ENCODE measurements at regions not wholly inside any gene's neighbourhood (a gene's known extent, or its start where the extent isn't known, plus 50 kb on each side); places are given as distances from the start of the nearest gene placed in this dataset.

GRCh38 chr1:95371666-95372282 is 137.8 kb downstream of the RWDD3 start:
- peak; percentile 95 for DNase-seq

DNA sequence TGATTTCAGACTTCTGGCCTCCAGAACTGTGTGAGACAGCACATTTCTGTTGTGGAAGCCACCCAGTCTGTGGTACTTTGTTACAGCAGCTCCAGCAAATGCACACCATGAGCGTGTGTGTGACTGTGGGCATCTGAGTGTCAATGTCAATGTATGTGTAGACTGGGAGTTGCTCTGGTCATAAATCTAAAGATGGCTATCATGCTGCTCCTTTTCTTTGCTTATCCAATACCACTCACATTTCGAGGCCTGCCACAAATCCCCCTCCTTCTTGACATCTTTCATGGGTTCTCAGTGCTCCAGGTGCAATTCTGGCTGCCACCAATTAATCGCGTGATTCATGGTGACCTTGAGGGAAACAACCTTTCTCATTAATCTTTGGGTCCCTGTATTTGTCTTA is 141.2 kb downstream of the RWDD3 start:
- DNase-seq, result peak; percentile 64

- DNase-seq, result peak; percentile 83
Observed at GRCh38 chr1:95380909-95381308, 146.9 kb downstream of the RWDD3 start.

DNA sequence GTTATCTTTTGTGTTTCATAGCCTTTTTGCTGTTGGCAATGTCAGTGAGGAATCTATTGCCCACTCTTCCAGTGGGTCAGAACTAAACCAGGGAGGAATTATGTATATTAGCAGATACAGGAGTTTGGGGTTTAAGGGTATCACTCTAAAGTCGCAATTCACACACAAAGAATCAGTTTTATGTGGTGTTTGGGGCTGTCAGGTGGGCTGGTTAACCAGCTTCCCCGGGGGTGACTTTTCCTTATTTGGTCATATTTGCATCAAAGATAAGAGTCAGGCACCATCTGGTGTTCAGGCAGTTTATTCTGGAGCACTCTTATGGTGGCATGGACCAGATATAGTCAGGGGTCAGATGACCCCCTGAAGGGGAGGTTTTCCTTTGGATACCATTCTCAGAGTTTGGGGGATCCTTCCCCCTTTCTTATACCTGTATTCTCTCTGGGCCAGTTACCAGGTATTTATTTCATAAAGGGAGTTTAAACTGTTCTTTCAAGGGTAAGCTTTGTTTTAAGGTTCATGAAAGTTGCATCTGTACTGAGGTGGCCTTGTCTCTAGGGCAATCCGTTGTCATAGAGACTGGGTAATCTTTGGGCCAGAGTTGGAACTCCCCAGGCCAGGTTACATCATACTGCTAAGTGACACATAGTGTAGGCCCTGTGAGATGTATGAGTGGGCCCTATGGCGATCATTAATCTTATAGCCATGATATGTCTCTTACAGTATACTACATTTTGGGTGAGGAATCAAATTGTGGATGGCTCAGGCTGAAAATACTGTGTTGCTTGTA is 148.2 kb downstream of the RWDD3 start:
- peak; percentile 65 for DNase-seq

DNA sequence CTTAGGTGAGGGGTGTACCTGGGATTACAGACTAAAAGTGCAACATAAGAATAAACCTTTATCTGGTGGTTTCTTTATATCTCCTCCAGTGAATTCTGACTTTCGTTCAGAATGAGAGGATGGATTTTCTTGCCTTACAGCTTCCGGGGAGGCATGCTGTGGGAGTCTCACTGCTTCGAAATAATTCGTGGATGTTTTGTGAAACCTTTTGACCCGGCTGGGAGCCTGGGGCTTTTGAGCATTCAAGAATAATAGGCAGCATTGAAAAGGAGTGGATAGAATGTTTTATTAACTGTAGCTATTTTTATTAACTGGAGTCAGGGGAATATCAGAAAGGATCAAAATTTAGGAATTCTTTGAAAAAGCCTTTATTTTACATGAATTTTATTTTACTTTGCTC is 149.1 kb downstream of the RWDD3 start:
- DNase-seq, result no peak

DNA sequence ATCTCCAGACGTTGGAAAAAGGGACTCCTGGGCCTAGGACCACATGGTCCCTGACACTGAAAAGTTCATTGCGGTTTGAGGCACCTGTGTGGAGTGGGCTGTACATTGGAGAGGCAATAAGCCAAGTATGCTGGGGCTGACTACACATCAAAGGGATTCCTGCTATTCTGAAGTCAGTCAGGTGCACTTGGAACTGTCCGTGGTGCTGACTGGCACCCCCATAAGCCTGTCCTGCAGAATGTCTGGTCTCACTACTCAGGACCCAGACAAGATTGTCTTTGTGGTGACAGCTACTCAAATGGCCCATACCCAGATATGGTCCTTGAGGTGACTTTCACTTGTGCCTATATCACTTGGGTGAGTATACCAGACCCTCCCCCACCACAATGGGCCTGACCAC is 150.6 kb downstream of the RWDD3 start:
- no peak for DNase-seq

DNA sequence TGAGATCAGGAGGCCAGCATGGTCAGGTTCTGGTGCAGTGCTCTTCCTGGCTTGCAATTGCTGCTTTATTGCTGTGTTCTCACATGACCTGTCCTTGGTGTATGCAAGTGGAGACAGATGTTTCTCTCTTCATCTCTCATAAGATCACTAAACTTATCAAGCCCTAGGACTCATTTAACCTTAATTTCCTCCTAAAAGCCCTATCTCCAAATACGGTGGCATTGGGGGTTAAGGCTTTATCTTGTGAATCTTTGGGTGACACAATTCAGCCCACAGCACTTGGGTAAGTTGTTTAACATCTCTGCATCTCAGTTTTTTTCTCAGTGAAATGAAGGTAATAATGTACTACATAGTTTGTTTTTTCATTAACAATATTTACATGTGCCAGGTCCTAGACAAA is 152.4 kb downstream of the RWDD3 start:
- peak; percentile 66 for DNase-seq

DNA sequence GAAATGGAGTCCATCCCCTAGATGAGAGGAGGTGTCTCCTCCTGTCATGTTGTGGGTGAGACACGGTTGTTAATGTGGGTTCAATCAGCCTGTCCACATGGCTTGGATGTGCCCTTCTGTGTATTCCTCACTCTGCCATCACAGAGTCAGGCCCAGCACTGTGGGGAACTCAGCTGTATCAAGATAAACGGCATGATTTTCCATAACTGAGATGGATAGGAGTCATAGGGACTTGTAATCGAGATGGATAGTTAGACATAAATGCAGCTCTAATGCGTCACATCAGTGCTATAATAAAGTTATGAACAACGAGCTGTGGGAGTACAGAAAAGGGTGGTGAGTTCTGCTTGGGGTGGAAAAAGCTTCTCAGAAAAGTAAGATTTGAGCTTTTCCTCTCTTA is 152.9 kb downstream of the RWDD3 start:
- no peak for DNase-seq

- DNase-seq, result peak; percentile 98
Observed at GRCh38 chr1:95388031-95388430, 154.0 kb downstream of the RWDD3 start.

- DNase-seq, result no peak
Observed at GRCh38 chr1:95393434-95393833, 159.4 kb downstream of the RWDD3 start.

DNA sequence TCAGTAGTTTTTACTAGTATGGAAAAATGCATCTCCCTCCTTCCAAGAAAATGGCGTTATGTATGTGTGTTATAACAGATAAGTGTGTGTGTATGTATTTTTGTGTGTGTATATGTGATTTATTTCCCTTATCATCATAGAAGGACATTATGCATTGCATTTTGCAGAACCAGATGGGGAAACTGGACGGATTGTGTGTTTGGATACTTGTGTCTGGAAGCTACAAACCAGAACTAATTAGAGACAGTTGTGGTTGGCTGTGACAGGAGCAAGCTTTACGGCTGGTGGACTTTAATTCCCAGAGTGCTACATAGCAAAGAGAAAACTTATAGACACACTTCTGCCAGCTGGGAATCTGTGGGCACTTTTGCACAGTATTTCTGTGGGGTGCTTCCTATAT is 162.5 kb downstream of the RWDD3 start:
- DNase-seq, result no peak

DNA sequence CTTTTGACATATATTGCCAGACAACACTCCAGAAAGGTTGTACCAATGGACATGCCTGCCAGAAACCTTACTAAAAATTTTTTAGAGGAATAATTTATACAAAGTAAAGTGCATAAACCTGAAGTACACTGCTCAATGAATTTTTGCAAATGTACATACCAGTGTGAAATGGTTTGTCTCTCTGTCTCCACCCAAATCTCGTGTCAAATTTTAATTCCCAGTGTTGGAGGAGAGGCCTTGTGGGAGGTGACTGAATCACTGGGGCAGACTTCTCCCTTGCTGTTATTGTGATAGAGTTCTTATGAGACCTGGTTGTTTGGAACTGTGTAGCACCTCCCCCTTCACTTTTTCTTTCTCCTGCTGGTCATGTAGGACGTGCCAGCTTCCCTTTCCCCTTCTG is 168.8 kb downstream of the RWDD3 start:
- no peak for DNase-seq

DNA sequence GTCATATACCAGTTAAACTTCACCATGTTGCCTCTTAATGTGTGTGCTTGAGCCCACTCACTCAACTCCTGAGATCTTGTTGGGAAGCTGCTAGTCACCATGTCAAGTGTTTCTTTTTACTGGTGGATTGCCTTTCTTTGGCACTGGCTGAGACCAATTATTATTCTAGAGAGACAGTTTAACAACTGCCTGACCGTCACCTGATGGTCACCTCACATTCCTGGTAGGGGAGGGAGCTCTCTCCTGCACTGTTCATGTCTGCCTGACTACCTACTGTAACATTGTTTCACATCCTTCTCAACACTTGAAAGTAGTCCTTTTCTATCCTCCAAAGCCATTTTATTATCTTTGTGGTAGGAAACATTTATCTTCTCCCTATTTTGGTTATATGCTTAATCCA is 172.3 kb downstream of the RWDD3 start:
- no peak for DNase-seq

DNA sequence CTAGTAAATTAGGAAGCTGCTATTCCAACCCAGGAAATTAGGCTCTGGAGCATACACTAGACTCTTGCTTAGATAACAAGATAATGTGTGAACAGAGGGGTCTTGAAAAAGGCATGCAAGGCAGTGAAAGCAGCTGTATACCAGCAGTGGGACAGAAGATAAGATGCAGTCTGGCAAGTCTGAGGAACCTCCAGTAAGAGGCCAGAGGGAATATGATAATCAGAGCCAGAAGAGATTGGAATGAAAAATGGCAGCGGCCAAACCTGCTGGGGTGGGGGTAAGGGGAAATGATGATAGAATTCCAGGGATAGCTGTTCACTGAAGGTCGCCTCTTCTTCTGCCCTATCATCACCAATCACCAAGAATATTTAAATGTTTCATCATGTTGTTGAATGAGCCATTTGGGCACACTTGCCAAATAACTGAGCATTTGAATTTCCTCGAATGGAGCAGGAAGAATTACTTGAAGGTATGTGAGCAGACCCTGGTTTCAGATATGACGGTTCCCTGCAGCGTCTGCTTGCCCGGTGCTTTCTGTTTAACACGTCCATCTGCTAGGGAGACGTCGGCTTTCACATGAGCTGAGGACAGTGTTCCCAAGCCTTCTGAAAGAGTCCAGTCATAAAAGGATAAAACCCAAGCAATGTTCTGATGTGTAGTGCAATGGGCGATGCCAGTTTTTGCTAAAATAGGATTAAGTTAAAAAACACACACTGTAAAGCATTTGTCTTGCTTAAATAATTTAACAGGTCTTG is 173.3 kb downstream of the RWDD3 start:
- DNase-seq, result no peak

- peak; percentile 52 for DNase-seq
Observed at GRCh38 chr1:95407886-95408291, 173.9 kb downstream of the RWDD3 start.

DNA sequence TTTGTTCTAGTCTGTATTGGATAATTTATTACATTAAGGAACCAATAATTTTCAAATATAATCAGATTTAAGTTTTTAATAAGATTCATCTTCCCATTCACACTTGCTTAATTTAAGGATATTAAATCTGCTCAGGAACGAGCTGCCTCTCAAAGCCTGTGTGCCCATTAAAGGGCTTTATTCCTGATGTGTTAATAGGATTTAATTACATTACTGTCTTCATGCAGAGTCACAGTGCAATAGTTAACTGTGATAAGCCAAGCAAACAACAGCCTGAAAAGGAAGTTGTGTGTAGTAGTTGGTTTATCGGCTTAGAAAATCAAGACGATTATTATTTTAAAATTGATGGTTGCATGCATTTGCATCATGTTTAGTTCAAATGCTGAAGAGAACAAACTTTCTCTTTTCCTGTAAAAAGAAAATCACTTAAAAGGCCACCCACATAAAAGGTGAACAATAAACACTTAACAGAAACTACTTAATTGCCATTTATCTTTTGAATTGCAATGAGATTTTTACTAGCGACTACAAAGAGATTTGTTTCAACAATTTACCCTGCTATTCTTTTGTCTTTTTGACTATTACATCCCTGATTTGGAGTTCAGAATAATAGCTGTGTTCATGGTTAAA is 174.6 kb downstream of the RWDD3 start:
- DNase-seq, result peak; percentile 44

DNA sequence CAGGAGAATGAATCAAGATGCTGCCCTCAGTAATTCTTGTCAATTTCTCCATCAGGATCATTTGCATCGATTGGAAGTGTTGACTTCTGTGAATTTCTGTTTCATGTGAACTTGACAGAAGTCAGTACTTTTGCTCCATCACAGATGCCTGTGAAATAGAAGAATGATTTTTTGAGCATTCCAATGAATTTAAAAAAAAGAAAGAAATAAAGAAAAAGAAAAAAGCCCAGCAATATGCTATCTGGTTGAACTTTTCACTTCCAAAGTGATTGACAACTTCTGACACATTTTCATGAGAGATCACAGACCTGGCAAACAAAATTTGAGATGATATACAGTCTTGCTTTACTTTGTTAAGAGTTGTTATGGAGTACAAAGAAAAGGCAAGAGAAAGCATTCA is 175.3 kb downstream of the RWDD3 start:
- DNase-seq, result no peak

DNA sequence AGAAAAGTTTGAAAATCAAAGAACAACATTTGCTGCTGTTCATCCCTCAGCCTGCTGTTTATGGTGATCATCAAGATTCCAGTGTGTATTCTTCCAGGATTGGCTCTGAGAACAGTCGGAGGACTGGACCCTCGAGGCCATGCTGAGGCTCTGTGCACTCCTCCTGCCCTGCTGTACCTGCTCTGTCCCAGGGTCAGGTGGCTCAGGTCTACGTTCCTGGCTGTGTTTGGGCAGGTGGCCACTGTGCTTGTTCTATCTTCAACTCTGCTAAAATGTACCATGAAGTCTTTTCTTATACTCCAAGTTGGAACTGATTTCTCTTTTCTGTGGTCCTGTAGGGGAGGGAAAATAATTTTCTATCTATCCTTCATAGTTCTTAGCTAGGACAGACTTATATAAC is 175.9 kb downstream of the RWDD3 start:
- no peak for DNase-seq

- no peak for DNase-seq
Observed at GRCh38 chr1:95415146-95415545, 181.1 kb downstream of the RWDD3 start.

GRCh38 chr1:95426772-95427171 is 192.8 kb downstream of the RWDD3 start:
- no peak for DNase-seq

DNA sequence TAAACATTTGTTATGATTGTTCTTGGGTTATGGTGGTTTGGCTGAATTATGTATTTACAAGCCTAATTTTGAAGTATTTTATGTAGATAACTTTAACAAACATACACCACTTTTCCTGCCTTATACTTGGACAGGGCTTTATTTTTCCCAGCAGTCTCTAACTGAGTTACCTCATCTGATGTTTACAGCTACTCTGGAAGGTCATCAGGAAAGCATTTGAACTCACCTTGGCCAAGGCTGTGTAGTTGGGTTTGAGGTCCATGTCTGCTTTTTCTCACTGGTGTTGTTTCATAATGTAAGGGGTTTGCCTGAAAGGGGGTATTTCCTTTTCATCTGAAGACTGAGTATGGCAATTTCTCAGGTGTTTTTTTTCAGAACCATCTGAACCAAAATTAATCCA is 193.5 kb downstream of the RWDD3 start:
- DNase-seq, result no peak

GRCh38 chr1:95431235-95431634 is 197.2 kb downstream of the RWDD3 start:
- peak; percentile 67 for DNase-seq

DNA sequence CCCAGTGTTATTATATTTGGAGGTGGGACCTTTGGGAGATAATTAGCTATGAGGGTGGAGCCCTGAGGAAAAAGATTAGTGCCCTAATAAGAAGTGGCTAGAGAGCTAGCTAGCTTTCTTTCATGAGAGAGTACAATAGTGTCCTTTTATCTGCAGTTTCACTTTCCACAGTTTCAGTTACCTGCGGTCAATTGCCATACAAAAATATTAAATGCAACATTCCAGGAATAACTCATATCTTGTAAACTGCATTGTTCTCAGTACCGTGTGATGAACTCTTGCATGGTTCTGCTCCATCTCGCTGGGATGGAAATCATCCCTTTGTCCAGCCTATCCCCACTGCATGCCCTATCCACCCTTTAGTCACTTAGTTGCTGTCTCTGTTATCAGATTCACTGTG is 201.6 kb downstream of the RWDD3 start:
- no peak for DNase-seq

DNA sequence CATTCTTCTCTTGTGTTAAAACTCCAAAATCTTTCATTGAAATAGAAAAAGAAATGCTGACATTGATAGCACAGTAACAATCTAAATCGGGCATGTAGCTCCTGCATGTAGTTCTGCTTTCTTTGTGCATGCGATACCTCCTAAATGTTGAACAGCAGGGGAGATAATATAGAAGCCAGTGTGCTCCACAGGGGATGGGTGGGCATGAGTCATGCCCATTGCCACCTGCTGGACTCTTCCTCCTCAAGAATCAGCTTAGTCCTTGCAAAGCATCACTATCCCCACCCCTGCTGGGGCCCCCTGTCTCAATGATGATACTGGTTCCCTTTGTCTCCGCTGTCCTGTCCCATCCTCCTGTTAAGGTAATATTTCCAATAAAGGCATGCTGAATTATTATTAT is 203.0 kb downstream of the RWDD3 start:
- peak; percentile 50 for DNase-seq
